ENCODE measurements at regions not wholly inside any gene's neighbourhood (a gene's known extent, or its start where the extent isn't known, plus 50 kb on each side); places are given as distances from the start of the nearest gene placed in this dataset.

DNA sequence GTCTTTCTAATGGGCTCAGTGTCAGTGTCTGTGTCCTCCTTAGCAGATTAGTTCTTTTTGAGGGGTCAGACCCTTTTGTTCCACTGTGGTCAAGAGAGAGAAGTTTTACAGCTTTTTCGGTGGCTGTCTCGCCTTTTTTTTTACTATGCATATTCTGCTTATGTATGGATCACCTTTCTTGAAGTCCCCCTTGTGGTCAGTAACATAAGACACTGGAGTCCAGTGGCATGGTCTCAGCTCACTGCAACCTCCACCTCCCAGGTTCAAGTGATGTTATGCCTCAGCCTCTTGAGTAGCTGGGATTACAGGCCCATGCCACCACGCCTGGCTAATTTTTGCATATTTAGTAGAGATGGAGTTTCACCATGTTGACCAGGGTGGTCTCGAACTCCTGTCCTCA lies 54.0 kb upstream of the PGRMC2 start:
- TF ChIP-seq, protein P1, sequence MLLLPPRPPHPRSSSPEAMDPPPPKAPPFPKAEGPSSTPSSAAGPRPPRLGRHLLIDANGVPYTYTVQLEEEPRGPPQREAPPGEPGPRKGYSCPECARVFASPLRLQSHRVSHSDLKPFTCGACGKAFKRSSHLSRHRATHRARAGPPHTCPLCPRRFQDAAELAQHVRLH (tag by site-specific recombination; IDR thresholded peaks at IDR 0.05), result no peak
- TF ChIP-seq ZNF155 (tag by site-specific recombination; IDR thresholded peaks at IDR 0.05), result no peak
- no peak overlapping the region for H3K4me3 ChIP-seq (ENCODE audit: low read depth, low read length)
- no peaks in the 10 kb centered on the region for H3K9me3 ChIP-seq (ENCODE audit: control insufficient read depth, insufficient read depth, low read depth, low read length)
- no peaks in the 10 kb centered on the region for H3K36me3 ChIP-seq (ENCODE audit: control insufficient read depth in 2 of 2, insufficient read depth in 1 of 2, low read length in 2 of 2)
- POLR2A ChIA-PET, result no interaction called here
- H3K4me1 ChIP-seq (ENCODE audit: control insufficient read depth, insufficient read depth, low read length), result no peaks in the 10 kb centered on the region
- H3K27ac ChIP-seq (ENCODE audit: extremely low read depth, low read depth, low read length), result no peak overlapping the region
- CTCF ChIA-PET, result interaction anchor here (0.5 kb wide), 1 partner anchor 587 kb away, joined by 3 read pairs; no protein-coding TSS in a partner anchor

DNA sequence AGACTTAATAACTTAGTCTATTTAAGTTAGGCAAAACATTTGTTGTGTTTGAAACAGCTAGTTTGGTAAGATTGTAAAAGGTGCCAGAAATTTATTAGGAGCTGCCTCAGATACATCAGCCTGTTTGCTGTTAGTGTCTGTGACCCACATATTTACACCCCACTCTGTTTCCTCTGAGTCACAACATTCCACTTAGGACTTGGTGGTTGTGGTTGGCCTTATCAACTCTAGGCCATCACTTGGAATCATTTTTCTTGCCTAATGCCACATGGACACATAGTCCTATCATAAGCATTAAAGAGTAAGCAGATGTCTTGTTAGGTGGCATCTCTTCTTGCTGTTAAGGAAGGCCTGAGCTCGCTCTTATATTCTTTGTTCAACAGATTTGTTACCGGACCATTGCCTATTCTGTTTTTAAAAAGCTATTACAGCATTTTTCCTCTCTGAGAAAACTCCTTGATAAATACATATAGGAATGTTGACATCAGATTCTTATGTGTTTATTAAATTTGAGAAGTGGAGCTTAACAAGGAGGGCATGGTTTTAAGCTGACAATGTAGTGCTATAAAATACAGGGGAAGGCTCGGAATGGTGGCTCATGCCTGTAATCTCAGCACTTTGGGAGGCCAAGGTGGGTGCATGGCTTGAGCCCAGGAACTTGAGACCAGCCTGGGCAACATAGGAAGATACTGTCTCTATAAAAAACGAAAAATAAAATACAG lies 51.2 kb upstream of the PGRMC2 start:
- TF ChIP-seq ZFP69B (tag by site-specific recombination; IDR thresholded peaks at IDR 0.05) (no peak), ZNF707 (tag by site-specific recombination; IDR thresholded peaks at IDR 0.05) (no peak), KLF10 (tag by site-specific recombination; IDR thresholded peaks at IDR 0.05) (no peak)
- CTCF ChIA-PET, result no interaction called here
- no peaks in the 10 kb centered on the region for H3K4me1 ChIP-seq (ENCODE audit: control insufficient read depth, insufficient read depth, low read length)
- H3K36me3 ChIP-seq (ENCODE audit: control insufficient read depth in 2 of 2, insufficient read depth in 1 of 2, low read length in 2 of 2), result no peaks in the 10 kb centered on the region
- POLR2A ChIA-PET, result no interaction called here
- no peaks in the 10 kb centered on the region for H3K9me3 ChIP-seq (ENCODE audit: control insufficient read depth, insufficient read depth, low read depth, low read length)
- H3K4me3 ChIP-seq (ENCODE audit: low read depth, low read length), result no peak overlapping the region
- no peak overlapping the region for H3K27ac ChIP-seq (ENCODE audit: extremely low read depth, low read depth, low read length)

DNA sequence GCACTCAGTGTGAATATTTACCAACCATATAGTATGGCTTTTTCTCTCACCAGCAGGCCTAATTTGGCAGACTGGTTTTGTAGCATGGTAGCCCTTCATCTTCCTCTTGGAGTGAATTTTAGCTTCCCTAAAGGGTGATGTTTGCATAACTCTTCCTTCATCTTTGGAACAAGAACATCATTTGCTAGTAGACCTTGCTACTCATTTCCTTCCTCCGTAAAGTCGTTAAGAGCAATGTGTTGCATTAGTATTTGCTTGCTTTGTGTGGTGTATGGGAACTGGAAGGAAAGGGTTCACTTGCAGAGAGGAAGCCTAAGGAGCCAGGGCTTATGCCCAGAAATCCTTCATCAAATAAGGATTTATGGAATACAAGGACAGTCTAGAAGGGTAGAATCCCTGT lies 50.2 kb upstream of the PGRMC2 start:
- ChIA-PET CTCF (no interaction called here), POLR2A (no interaction called here)
- Histone ChIP-seq H3K4me3 (ENCODE audit: low read depth, low read length) (no peak overlapping the region), H3K4me1 (ENCODE audit: control insufficient read depth, insufficient read depth, low read length) (no peaks in the 10 kb centered on the region), H3K9me3 (ENCODE audit: control insufficient read depth, insufficient read depth, low read depth, low read length) (no peaks in the 10 kb centered on the region), H3K36me3 (ENCODE audit: control insufficient read depth in 2 of 2, insufficient read depth in 1 of 2, low read length in 2 of 2) (no peaks in the 10 kb centered on the region), H3K27ac (ENCODE audit: extremely low read depth, low read depth, low read length) (no peak overlapping the region)
- TF ChIP-seq, protein P2, sequence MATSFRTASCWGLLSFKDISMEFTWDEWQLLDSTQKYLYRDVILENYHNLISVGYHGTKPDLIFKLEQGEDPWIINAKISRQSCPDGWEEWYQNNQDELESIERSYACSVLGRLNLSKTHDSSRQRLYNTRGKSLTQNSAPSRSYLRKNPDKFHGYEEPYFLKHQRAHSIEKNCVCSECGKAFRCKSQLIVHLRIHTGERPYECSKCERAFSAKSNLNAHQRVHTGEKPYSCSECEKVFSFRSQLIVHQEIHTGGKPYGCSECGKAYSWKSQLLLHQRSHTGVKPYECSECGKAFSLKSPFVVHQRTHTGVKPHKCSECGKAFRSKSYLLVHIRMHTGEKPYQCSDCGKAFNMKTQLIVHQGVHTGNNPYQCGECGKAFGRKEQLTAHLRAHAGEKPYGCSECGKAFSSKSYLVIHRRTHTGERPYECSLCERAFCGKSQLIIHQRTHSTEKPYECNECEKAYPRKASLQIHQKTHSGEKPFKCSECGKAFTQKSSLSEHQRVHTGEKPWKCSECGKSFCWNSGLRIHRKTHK (tag by site-specific recombination; IDR thresholded peaks at IDR 0.05), result no peak

Data from HEK293 (cell line).